ENCODE measurements at regions not wholly inside any gene's neighbourhood (a gene's known extent, or its start where the extent isn't known, plus 50 kb on each side); places are given as distances from the start of the nearest gene placed in this dataset.

- no peak for DNase-seq
Measured at GRCh38 chr3:182668974-182669373, 124.3 kb upstream of the ATP11B start.

GRCh38 chr3:182671541-182671940, 121.8 kb upstream of the ATP11B start:
- no peak for DNase-seq

GRCh38 chr3:182671942-182672341, 121.4 kb upstream of the ATP11B start:
- no peak for DNase-seq

GRCh38 chr3:182673336-182673735, 120.0 kb upstream of the ATP11B start:
- no peak for DNase-seq

- peak; percentile 34 for DNase-seq
Measured at GRCh38 chr3:182682263-182683241, 110.8 kb upstream of the ATP11B start.

GRCh38 chr3:182683453-182683852, 109.9 kb upstream of the ATP11B start:
- DNase-seq, result peak; percentile 39

GRCh38 chr3:182683858-182684257, 109.4 kb upstream of the ATP11B start:
- DNase-seq, result no peak

- no peak for DNase-seq
Measured at GRCh38 chr3:182686033-182686886, 107.0 kb upstream of the ATP11B start.

GRCh38 chr3:182690172-182690571, 103.1 kb upstream of the ATP11B start:
- no peak for DNase-seq

- DNase-seq, result no peak
Measured at GRCh38 chr3:182692021-182692420, 101.3 kb upstream of the ATP11B start.

- DNase-seq, result no peak
Measured at GRCh38 chr3:182692695-182693094, 100.6 kb upstream of the ATP11B start.

- DNase-seq, result no peak
Measured at GRCh38 chr3:182693723-182694122, 99.6 kb upstream of the ATP11B start.

- no peak for DNase-seq
Measured at GRCh38 chr3:182696916-182697315, 96.4 kb upstream of the ATP11B start.

- DNase-seq, result no peak
Measured at GRCh38 chr3:182697345-182697919, 95.9 kb upstream of the ATP11B start.

GRCh38 chr3:182698078-182698477, 95.2 kb upstream of the ATP11B start:
- no peak for DNase-seq

GRCh38 chr3:182699550-182700170, 93.6 kb upstream of the ATP11B start:
- no peak for DNase-seq

- DNase-seq, result no peak
Measured at GRCh38 chr3:182702216-182702615, 91.1 kb upstream of the ATP11B start.

- DNase-seq, result no peak
Measured at GRCh38 chr3:182703233-182703632, 90.1 kb upstream of the ATP11B start.

- DNase-seq, result no peak
Measured at GRCh38 chr3:182704926-182705325, 88.4 kb upstream of the ATP11B start.

GRCh38 chr3:182708810-182709209, 84.5 kb upstream of the ATP11B start:
- no peak for DNase-seq

GRCh38 chr3:182709306-182709705, 84.0 kb upstream of the ATP11B start:
- DNase-seq, result no peak

- no peak for DNase-seq
Measured at GRCh38 chr3:182710557-182711157, 82.6 kb upstream of the ATP11B start.

Measured in NCI-H2171 (cell line).